GM18502 (cell line): ENCODE measurements at regions not wholly inside any gene's neighbourhood (a gene's known extent, or its start where the extent isn't known, plus 50 kb on each side); places are given as distances from the start of the nearest gene placed in this dataset.
"Not testable (repeated sequence)": the region's sequence is repeated elsewhere in the genome, so short reads cannot be mapped to it uniquely, and the experiment has no call there.

Source experiments
- ATAC-seq: cut with Tn5 transposase; IDR thresholded peaks from one replicate; pipeline ENCODE4 v1.9.1; 2021; ENCODE audit warnings: mild to moderate bottlenecking; ENCODE audit not compliant: unreplicated experiment, poor library complexity

DNA sequence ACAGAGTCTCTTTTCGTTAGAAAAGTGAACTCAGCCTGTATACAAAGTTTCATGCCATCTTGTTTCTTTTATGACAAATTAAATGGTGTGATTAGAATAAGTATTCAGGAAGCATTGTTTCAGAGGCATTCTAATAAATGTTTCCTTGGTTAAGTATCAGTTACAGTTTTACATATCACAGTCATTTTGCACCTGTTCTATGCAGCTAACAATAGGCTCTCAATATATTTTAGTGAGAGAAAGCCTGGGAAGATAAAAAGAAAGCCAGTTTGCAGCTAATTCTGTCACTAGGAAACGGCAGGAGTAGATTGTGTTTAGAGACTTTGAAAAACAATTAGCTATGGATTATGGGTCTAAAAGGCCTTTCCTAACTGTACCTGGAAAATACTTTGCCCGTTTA is 252.8 kb downstream of the ZIC1 start:
- no peak for ATAC-seq

DNA sequence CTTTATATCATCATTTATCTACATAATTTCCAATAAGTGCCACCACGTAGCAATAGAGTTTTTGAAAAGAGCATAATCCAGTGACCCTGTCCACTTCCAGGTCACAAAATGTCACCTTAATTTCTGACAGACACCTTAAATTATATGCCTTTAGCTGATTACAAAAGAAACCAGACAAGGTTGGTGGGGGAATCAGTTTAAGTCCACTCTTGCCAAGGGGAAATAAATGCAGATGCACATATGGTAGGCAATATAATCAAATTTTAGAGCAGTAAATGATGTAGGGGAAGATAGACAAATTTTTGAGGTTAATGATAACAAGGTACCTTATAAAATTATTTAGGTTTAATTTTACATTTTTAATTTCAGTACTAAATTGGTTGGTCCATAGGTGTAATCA is 253.5 kb downstream of the ZIC1 start:
- no peak for ATAC-seq

DNA sequence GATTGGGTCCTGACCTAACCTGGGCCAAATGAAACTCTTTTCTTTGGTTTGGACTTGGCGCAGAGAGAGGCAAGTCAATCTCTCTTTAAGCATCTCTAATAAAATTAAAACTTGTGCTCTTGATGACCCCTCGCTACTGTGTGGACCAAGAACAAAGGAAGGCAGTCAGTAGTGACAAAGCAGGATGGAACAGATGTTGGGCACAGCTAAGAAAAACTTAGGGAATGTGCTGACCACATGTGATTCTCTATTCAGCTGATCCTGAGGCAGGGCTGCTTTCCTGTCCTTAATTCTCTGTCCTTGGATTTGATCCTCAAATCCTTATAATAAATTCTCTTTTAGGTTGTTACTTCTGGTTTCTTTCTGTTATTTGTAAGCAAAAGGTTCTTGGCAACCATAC is 259.9 kb downstream of the ZIC1 start:
- ATAC-seq: no peak

DNA sequence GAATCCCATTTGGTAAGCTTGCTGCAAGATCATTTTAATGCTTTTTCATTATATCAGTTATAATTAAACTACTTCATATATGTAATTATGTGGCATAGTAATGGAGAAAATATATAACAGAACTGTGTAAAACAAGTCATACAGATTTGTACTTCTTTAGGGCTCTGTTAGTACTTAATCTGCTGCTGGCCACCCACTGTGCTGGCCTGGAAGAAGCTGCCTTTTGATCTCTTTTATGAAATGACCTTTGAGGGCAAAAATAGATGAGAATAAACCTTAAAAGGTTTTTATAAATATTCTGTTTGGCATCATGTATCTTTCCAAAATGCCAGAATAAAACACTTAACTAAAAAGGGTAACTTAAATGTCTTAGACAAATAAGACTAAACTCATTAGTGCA is 262.9 kb downstream of the ZIC1 start:
- ATAC-seq: no peak

DNA sequence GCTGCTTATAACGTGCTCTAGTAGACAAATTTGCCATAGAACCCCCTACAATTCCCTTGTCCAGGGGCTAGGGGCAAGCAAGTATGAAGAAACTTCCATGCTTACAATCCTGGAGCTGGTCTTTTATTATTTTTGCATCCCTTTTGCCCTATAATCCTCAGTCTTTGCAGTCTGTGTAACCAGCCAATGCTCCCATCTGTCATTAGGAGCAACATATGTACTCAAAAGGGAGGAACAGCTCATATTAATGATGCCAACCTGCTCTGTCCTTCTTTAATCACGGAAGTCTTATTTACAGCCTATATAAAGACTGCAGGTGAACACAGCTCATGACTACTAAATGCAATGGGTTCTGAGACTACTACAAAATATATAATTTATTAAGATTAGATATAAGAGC is 263.3 kb downstream of the ZIC1 start:
- ATAC-seq: no peak

DNA sequence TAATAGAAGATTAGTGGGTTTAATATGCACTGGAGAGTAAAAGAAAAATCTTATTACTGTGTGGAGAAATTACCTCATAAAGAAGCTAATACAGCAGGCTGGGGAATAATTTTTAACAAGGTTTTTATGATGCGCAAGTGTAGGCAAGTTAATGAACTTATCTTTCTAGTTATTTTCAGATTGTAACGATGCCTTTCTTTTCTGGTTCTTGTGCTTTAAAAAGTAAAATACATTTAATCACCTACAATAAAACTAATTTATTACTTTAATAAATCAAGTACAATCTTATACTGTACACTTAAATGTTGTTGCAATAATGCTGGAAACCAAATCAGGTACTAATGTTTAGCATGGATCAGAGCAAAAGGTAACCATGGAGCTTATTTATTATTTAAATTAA is 266.6 kb downstream of the ZIC1 start:
- ATAC-seq: no peak

DNA sequence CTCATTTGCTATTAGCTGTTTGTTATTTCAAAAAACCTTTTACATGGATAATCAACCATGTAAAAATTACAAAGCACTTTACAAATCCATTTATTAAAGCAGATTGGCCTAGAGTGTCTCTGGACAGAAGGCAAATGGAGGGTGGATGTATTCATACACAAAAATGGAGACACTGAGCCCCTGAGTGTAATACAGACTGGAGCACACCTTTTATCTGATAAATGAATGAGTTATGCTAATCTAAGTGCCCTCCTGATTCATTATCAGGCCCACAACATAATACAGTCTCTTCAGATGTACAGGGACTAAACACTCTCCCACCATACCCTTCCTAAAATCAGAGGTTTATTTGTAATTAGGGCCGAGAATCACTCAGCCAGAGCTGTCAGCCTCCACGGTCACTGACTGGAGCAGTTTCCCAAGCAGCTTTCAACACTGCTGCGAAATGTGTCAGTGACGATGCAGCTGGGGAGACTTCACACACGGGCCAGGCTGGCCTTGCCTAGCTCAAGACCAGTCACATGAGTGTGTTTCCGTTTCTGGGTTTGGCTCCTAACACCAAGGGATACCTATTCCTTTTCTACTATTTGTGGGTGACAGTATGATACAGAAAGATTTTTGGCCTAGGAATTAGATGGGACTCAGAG is 271.8 kb downstream of the ZIC1 start:
- no peak for ATAC-seq

DNA sequence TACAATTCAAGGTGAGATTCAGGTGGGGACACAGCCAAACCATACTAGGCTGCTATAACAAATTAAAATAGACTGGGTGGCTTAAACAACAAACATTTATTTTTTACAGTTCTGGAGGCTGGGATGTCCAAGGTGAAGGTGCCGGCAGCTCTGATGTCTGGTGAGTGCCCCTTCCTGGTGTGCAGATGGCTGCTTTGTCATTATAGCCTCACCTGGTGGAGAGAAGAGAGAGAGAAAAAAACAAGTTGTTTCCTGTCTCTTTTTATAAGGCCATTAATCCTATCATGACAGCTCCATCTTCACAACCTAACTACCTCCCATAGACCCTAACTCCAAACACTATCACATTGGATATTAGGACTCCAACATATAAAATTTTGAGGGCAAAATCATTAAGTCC is 279.7 kb downstream of the ZIC1 start:
- ATAC-seq: no peak

DNA sequence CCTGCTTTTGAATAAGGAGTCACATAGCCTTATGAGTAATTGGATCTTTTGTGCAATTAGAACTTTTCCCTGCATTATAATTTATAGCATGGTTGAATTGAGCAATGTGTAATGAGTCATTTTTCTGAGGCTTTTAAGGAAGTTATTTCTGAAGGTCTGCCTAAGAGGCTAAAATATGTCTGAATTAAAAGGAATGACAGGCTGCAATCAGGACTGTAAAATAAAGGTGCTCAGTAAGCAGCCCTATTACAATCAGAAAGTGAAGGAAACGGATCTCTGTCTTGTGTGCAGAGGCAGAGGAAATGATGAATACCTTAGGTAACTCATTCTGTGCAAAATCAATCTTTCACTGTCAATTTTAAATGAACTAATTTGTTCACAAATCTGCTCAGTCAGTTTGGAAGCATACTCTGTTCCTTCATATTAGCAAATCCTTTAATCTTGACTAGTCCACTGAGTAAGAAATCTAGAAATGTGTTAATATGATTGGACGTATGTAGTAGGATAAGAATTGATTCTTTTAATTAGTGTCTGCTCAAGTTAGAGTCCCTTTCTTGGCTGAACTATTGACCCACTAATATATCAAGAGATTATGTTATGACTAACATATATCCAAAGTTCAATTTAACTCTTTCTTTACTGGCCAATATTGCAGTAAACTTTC is 290.1 kb downstream of the ZIC1 start:
- no peak for ATAC-seq

DNA sequence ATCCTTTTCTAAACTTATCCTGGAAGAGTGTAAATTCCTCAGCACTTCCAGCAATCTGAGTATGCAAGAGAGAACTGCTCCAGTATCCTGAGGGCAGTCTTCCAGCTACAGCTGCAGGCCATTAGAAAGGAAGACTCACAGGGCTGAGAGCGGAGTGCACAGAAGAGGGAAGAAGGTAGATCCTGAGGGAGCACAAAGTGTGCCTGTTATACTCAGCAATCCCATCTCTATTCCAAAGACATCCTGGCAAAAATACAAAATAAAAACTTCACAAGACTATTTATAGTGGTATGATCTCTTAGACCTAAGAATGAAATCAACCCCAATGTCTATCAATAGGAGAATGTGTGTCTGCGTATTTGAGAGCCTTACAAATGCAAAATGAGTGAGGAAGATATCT is 292.0 kb downstream of the ZIC1 start:
- no peak for ATAC-seq

DNA sequence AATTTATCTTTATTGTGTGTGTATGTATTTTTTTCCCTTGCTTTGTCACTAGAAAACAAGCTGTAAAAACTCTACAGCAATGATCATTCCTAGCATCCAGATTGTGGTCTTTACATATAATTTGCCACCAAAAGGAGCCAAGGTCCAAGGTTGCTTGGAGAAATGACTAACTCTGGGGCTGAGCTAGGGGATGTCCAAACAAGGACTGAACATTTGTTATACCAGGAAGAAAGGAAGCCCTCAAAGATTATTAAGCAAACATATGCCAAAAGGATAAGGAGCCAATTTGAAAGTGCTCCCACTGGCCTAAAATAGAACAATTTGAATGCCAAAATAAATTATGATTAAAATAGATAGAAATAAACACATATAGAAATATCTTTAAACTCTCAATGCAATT is 293.3 kb downstream of the ZIC1 start:
- ATAC-seq: no peak

DNA sequence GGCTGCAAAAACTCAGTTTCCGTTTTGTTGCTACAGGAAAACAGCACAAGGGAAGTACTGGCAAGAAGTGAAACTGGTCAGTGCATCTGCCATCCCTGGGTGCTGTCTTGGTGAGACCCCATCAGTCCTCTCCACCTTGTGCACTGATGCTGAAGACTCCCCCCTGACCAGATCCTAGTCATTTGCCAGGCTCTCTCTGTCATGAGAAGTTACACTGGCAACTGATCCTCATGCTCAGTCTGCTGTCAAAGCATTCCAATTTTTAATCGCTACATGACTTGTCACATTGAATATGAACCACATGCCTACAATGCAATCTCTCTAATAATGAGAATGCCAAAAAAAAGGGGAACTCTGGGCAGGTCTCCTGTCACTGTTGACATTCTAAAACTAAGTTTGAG is 296.5 kb downstream of the ZIC1 start:
- ATAC-seq: no peak

DNA sequence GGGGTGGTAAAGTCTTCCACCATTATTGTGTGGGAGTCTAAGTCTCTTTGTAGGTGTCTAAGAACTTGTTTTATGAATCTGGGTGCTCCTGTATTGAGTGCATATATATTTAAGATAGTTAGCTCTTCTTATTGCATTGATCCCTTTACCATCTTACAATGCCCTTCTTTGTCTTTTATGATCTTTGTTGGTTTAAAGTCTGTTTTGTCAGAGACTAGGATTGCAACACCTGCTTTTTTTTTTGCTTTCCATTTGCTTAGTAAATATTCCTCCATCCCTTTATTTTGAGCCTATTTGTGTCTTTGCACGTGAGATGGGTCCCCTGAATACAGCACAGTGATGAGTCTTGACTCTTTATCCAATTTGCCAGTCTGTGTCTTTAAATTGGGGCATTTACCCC is 301.6 kb downstream of the ZIC1 start:
- not testable (repeated sequence) for ATAC-seq

DNA sequence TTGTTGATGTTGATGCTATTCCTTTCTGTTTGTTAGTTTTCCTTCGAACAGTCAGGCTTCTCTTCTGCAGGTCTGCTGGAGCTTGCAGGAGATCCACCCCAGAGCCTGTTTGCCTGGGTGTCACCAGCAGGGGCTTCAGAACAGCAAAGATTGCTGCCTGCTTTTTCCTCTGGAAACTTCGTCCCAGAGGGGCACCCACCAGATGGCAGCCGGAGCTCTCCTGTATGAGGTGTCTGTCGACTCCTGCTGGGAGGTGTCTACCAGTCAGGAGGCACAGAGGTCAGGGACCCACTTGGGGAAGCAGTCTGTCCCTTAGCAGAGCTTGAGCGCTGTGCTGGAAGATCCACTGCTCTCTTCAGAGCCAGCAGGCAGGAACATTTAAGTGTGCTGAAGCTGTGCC is 303.2 kb downstream of the ZIC1 start:
- ATAC-seq: no peak

DNA sequence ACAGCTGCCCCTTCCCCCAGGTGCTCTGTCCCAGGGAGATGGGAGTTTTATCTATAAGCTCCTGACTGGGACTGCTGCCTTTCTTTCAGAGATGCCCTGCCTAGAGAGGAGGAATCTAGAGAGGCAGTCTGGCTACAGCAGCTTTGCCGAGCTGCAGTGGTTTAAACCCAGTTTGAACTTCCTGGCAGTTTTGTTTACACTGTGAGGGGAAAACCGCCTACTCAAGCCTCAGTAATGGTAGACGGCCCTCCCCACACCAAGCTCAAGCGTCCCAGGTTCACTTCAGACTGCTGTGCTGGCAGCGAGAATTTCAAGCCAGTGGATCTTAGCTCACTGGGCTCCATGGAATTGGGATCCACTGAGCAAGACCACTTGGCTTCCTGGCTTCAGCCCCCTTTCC is 303.6 kb downstream of the ZIC1 start:
- not testable (repeated sequence) for ATAC-seq

DNA sequence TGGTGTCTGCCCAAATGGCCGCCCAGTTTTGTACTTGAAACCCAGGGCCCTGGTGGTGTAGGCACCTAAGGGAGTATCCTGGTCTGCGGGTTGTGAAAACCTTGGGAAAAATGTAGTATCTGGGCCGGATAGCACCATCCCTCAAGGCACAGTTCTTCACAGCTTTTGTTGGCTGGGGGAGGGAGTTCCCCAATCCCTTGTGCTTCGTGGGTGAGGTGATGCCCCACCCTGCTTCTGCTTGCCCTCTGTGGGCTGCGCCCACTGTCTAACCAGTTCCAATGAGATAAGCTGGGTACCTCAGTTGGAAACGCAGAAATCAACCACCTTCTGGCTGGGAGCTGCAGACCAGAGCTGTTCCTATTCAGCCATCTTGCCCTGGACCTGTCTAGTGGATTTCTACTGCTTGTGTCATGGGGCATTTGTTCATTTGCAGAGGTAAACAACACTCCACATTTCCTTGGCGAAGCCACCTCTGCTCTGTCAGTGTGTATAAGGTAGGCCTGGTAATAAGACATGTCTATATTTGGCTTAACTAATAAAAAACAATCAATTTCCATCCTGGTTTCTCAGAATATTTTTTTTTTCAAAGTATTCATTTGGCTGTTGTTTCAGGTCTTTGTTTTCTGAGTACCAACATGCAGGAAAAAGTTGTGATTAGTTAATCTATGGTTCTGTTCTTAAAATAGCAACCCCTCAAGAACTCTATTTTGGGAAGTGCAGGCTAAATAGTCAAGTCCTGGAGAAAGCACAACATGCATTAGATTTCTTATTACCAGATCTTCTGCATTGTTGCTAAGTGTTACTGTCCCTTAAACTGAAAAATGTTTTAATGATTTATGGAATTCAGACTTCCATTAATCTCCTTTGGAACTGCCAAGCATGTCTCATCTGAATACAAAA is 304.3 kb downstream of the ZIC1 start:
- no peak for ATAC-seq

DNA sequence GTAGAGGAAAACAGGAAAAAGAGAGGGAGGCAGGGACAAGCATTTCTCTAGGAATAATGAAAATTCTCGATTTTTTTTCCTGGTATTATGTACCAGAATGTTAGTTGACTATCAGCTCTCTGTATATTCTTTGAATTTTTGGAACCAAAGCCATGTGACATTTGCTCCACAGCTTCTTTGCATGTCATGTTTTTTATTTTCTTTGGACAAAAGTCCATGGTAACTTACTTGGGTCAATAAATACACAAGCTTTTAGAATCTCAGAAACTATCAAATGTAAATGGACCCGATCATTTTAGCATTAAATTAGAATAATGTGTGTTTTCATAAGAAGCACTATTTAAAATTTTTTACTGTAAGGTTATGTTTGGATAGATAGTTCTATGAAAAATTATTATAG is 320.5 kb downstream of the ZIC1 start:
- ATAC-seq: no peak

DNA sequence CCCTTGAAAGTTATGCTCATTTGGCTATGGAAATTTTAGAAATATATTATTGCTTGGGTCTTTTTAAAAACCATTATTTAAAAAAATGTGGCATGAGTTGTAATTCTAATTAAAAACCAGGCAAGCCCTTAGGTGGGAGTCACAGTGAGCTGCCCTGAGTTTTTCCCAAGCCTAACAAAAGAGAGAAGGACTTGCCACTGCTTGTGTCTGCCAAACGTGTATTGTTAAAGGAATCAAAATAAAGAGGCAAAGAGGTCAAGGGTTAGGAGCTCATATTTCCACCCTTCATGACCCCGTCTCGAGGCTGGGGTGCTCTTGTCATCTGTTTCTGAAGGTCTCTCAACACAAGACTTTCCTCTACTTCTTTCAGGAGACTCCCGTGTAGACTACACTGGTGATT is 321.1 kb downstream of the ZIC1 start:
- no peak for ATAC-seq

DNA sequence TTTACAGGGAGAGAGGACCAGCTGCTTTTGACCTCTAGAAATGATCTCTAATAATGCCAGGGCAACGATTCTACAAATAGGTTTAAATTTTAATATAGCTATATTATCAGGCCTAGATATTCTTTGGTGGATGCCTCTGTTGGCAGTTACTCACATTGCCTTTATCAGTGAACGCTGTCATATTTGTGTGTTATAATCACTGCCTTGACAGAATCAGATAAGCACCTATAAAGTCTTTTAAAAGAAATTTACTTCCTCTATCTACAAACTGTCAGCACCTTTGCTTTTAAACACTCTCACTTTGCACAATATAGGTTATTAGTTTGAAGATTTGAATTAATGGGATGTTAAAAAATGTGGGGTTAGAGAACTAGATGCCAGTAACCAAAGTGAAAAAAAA is 324.1 kb downstream of the ZIC1 start:
- ATAC-seq: no peak

DNA sequence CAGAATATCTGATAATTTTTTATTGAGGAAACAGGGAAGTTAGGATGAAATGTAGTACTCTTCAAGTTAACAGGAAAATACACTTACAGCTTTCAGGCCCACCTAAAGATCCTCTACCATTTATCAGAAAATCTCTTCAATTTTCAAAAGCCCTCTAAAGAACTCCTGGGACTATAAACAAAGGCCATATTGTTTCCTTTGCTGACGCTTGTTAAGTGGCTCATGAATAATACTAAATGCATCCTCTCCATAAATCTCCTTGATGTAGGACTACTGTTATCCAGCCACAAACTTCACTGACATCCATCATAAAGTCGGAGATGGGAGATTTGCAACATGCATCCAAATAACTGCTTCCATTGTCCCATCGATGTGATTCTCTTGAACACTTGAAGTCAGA is 326.5 kb downstream of the ZIC1 start:
- no peak for ATAC-seq

DNA sequence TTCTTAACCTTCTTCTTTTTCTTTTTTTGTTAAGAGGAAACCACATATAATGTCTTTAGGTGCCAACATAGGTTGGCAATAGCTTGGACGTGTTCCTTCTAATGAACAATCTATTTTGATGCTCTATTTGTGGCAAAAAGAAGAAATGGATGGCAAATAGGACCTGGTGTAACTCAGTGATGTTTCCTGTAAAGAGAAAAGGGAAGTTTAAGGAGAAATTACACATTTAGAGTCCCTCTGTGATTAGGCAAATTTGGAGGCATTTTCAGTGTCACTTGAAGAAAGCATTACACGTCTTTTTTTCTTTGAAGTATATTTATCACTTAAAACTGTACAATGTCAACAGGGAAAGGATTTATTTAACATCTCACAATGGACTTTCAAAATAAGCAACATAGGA is 327.1 kb downstream of the ZIC1 start:
- ATAC-seq: no peak
